Loucy (cell line): ENCODE measurements at regions not wholly inside any gene's neighbourhood (a gene's known extent, or its start where the extent isn't known, plus 50 kb on each side); places are given as distances from the start of the nearest gene placed in this dataset.

Experiments
- CTCF ChIP-seq: fragments of 200-600 bp; sonication (generic); conservative IDR thresholded peaks from 2 replicates; pipeline ENCODE4 v1.5.1; 2014; ENCODE audit warnings: mild to moderate bottlenecking, antibody characterized with exemption, low read length
- EZH2phosphoT487 ChIP-seq: fragments of 200-600 bp; IDR thresholded peaks from 2 replicates; pipeline ENCODE4 v1.6.1; 2018; ENCODE audit warnings: antibody characterized with exemption, mild to moderate bottlenecking, moderate library complexity, borderline replicate concordance

GRCh38 chr3:144058713-144059112 lies 87.1 kb downstream of the DIPK2A start:
- TF ChIP-seq CTCF (no peak), EZH2phosphoT487 (no peak)
